ENCODE measurements at regions not wholly inside any gene's neighbourhood (a gene's known extent, or its start where the extent isn't known, plus 50 kb on each side); places are given as distances from the start of the nearest gene placed in this dataset.
"Not testable (repeated sequence)": the region's sequence is repeated elsewhere in the genome, so short reads cannot be mapped to it uniquely, and the experiment has no call there.

- no peak for DNase-seq (ENCODE audit: low read depth, low spot score)
- H3K27ac ChIP-seq = no peak overlapping the region
Measured at GRCh38 chr3:24545887-24546286, 51.2 kb upstream of the THRB start.

- no peak for DNase-seq (ENCODE audit: low read depth, low spot score)
- no peak overlapping the region for H3K27ac ChIP-seq
Measured at GRCh38 chr3:24548278-24548677, 53.6 kb upstream of the THRB start.

- H3K27ac ChIP-seq = no peak overlapping the region
Measured at GRCh38 chr3:24550588-24550987, 55.9 kb upstream of the THRB start.

GRCh38 chr3:24551626-24552025, 57.0 kb upstream of the THRB start:
- no peak overlapping the region for H3K27ac ChIP-seq
- DNase-seq (ENCODE audit: low read depth, low spot score) = no peak

More at GRCh38 chr3:24550588-24550987, 55.9 kb upstream of the THRB start:
- DNase-seq (ENCODE audit: low read depth, low spot score) = no peak

GRCh38 chr3:24562895-24563294, 68.2 kb upstream of the THRB start:
- no peak for DNase-seq (ENCODE audit: low read depth, low spot score)
- no peak overlapping the region for H3K27ac ChIP-seq

GRCh38 chr3:24565053-24565452, 70.4 kb upstream of the THRB start:
- no peak for DNase-seq (ENCODE audit: low read depth, low spot score)
- no peak overlapping the region for H3K27ac ChIP-seq

GRCh38 chr3:24565656-24566055, 71.0 kb upstream of the THRB start:
- DNase-seq (ENCODE audit: low read depth, low spot score) = no peak
- H3K27ac ChIP-seq = no peak overlapping the region

- no peak for DNase-seq (ENCODE audit: low read depth, low spot score)
Measured at GRCh38 chr3:24566927-24567326, 72.3 kb upstream of the THRB start.

GRCh38 chr3:24572409-24572808, 77.8 kb upstream of the THRB start:
- DNase-seq (ENCODE audit: low read depth, low spot score); H3K27ac ChIP-seq: not testable (repeated sequence)

More at GRCh38 chr3:24566927-24567326, 72.3 kb upstream of the THRB start:
- H3K27ac ChIP-seq = no peak overlapping the region

GRCh38 chr3:24573576-24573975, 78.9 kb upstream of the THRB start:
- H3K27ac ChIP-seq = no peak overlapping the region
- no peak for DNase-seq (ENCODE audit: low read depth, low spot score)

- DNase-seq (ENCODE audit: low read depth, low spot score) = no peak
- H3K27ac ChIP-seq = no peak overlapping the region
Measured at GRCh38 chr3:24578324-24578723, 83.7 kb upstream of the THRB start.

- DNase-seq (ENCODE audit: low read depth, low spot score) = no peak
- no peak overlapping the region for H3K27ac ChIP-seq
Measured at GRCh38 chr3:24578951-24579421, 84.3 kb upstream of the THRB start.

GRCh38 chr3:24582431-24583403, 88.1 kb upstream of the THRB start:
- DNase-seq (ENCODE audit: low read depth, low spot score) = no peak
- no peak overlapping the region for H3K27ac ChIP-seq

GRCh38 chr3:24586920-24587319, 92.3 kb upstream of the THRB start:
- H3K27ac ChIP-seq = no peak overlapping the region
- DNase-seq (ENCODE audit: low read depth, low spot score) = no peak

GRCh38 chr3:24588629-24589512, 94.2 kb upstream of the THRB start:
- DNase-seq (ENCODE audit: low read depth, low spot score) = no peak

GRCh38 chr3:24589513-24589851, 94.8 kb upstream of the THRB start:
- DNase-seq (ENCODE audit: low read depth, low spot score) = no peak
- H3K27ac ChIP-seq = no peak overlapping the region

More at GRCh38 chr3:24588629-24589512, 94.2 kb upstream of the THRB start:
- no peak overlapping the region for H3K27ac ChIP-seq

GRCh38 chr3:24589931-24590880, 95.6 kb upstream of the THRB start:
- H3K27ac ChIP-seq = peak overlapping the region; percentile 86
- DNase-seq (ENCODE audit: low read depth, low spot score) = no peak

- peak overlapping the region; percentile 86 for H3K27ac ChIP-seq
- no peak for DNase-seq (ENCODE audit: low read depth, low spot score)
Measured at GRCh38 chr3:24591191-24591590, 96.5 kb upstream of the THRB start.

GRCh38 chr3:24591661-24592555, 97.3 kb upstream of the THRB start:
- H3K27ac ChIP-seq = peak overlapping the region; percentile 86
- peak; percentile 99 for DNase-seq (ENCODE audit: low read depth, low spot score)
